ENCODE measurements at regions not wholly inside any gene's neighbourhood (a gene's known extent, or its start where the extent isn't known, plus 50 kb on each side); places are given as distances from the start of the nearest gene placed in this dataset.

DNA sequence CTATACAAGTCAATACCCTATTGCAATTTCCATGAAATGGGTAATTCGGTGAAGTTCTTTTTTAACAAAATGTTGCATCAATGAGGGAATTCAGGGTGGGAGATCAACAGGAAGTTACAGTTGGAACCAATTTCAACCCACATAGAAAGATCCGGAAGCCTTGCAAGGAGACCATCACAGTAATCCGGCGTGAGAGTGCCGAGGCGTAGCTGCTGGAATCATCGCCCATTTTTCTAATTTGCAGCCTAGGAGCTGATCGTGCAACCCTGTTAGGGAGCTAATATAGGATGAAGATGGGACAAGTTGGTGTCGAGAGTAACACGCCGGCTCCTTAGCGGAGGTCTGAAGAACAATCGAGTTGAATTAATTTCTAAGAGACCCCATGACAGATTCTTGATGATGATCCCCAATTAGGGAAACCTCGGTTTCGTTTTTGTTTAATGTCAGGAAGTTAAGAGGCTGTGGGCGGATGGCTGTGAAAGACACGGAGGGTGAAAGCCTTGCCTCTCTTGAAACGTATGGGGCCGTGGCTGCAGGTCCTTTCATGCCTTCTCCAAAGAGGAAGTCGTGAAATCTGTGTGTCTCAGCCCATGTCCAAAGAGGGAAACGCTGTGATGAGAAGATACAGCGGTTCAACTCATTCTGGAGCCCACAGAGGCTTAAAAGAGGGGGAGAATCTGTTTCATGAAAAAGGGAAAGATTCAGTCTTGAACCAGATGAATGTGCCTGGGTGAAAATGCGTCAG lies 51.2 kb upstream of the CARD11 start:
- DNase-seq (ENCODE audit: low read depth in 2 of 2) = no peak
- H3K4me3 ChIP-seq (replicated peaks in 1 of 2; ENCODE audit: low read depth in 2 of 2, low read length in 2 of 2) = no peak overlapping the region
- TF ChIP-seq, protein P1, sequence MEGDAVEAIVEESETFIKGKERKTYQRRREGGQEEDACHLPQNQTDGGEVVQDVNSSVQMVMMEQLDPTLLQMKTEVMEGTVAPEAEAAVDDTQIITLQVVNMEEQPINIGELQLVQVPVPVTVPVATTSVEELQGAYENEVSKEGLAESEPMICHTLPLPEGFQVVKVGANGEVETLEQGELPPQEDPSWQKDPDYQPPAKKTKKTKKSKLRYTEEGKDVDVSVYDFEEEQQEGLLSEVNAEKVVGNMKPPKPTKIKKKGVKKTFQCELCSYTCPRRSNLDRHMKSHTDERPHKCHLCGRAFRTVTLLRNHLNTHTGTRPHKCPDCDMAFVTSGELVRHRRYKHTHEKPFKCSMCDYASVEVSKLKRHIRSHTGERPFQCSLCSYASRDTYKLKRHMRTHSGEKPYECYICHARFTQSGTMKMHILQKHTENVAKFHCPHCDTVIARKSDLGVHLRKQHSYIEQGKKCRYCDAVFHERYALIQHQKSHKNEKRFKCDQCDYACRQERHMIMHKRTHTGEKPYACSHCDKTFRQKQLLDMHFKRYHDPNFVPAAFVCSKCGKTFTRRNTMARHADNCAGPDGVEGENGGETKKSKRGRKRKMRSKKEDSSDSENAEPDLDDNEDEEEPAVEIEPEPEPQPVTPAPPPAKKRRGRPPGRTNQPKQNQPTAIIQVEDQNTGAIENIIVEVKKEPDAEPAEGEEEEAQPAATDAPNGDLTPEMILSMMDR (IDR thresholded peaks at IDR 0.05; ENCODE audit: low read depth, low read length) = no peak

DNA sequence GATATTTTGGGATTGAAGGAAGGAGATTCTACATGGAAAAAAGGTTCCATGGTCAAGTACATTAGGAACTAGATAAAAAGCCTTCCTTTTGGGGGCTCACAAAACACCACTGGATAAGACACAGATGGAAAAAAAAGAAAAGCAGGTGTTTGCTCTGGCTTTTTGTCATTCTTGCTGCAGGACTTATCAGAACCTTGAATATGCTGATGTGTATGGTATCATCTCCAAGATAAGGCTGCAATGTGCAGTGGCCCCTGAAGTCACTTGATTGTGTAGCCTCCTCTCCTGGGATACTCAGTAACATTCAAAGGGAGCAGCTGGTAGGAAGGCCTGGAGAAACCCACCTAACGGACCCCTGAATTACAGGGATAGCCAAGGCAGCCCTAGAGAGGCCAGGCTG lies 54.1 kb upstream of the CARD11 start:
- TF ChIP-seq, protein P1 (IDR thresholded peaks at IDR 0.05; ENCODE audit: low read depth, low read length) = no peak
- DNase-seq (ENCODE audit: low read depth in 2 of 2) = no peak
- H3K4me3 ChIP-seq (replicated peaks in 1 of 2; ENCODE audit: low read depth in 2 of 2, low read length in 2 of 2) = no peak overlapping the region

DNA sequence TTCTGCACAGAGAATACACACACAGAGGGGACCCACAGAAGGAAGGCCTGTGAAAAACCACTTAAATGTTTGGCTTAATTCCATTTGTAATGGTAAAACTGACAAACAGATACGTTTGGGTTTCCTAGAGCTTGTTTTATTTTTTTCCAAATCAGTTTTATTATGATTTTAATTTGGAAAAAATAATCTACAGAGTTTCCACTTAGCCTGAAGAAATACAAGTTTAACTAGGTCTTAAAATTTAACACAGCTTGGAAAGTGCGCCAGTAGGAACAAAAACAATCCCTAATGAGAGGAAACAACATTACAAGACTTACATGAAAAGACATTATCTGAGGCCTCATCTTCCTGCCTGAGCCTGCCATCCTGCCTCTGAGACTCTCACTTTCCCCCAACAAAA lies 58.5 kb upstream of the CARD11 start:
- H3K4me3 ChIP-seq (replicated peaks in 1 of 2; ENCODE audit: low read depth in 2 of 2, low read length in 2 of 2) = no peak overlapping the region
- DNase-seq (ENCODE audit: low read depth in 2 of 2) = no peak
- TF ChIP-seq, protein P1 (IDR thresholded peaks at IDR 0.05; ENCODE audit: low read depth, low read length) = no peak

DNA sequence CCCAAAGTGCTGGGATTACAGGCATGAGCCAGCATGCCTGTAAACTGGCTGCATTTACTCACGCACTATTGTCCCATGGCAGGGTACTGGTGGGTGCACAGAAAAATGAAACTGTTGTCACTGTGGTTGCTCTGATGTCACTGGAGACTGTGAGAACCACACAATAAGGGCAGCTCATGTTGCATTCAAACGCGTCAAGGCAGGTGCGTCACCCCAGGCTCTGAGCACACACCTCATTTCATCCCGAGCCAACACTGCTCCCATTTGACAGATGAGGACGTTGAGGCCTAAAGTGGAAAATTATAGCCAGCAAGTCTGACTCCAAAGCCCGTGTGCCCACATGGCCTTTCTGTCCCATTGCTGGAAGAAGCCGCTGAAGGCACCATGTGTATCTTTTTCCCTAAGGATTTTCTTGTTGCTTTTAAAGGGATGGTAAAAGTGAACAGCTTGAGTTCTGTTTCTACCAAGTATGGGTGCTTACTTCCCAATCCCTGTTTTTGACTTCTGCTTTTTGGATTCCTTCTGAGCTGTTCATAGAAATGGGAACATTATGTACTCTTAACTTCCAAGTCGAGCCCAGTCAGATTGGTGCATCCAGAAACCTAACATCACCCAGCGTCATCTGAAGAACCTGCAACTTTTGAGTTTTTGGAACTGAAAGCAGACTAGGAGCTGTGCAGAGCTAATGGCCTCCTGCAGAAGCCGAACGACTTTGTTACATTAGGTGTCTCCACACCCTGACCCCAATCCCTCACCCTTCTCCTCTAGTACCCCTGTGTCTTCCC lies 60.1 kb upstream of the CARD11 start:
- TF ChIP-seq, protein P1 (IDR thresholded peaks at IDR 0.05; ENCODE audit: low read depth, low read length) = no peak
- no peak for DNase-seq (ENCODE audit: low read depth in 2 of 2)
- H3K4me3 ChIP-seq (replicated peaks in 1 of 2; ENCODE audit: low read depth in 2 of 2, low read length in 2 of 2) = no peak overlapping the region

DNA sequence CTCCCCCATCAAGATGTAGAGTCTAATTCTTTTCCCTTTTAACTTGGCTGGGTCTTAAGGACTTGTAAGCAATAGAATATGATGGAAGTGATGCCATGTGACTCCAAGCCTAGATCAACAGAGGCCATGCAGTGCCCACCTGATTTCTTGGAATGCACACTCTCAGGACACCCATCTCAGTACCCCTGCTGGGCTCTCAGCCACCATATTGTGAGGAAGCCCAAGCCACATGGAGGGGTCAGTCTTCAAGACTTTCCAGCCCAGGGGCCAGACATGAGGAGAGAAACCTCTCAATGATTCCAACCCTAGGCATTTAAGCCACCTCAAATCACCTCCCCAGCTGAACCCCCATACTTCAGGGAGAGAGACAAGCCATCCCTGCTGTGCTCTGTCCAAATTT lies 62.2 kb upstream of the CARD11 start:
- H3K4me3 ChIP-seq (replicated peaks in 1 of 2; ENCODE audit: low read depth in 2 of 2, low read length in 2 of 2) = no peak overlapping the region
- TF ChIP-seq, protein P1 (IDR thresholded peaks at IDR 0.05; ENCODE audit: low read depth, low read length) = no peak
- no peak for DNase-seq (ENCODE audit: low read depth in 2 of 2)

DNA sequence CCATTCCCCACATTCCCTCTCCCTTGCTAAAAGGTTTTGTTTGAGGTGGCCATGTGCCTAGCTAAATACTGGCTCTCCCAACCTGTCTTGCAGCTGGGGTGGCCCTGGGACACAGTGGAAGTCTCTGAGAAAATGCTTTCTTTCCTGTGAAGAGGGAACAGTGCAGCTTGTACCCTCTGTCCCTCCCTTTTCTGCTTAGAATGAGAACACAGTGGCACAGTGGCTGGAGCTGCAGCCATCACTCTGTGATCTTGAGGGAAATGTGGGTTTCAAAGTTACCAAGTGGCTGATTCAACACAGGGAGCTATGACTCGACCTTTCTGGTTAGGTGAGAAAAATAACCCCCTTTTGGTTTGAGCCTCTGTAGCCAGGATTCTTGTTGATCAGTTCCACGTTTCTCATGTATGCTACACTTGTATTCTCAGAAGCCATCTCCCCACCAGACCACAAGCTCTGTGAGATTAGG lies 62.7 kb upstream of the CARD11 start:
- TF ChIP-seq, protein P1 (IDR thresholded peaks at IDR 0.05; ENCODE audit: low read depth, low read length) = no peak
- DNase-seq (ENCODE audit: low read depth in 2 of 2) = no peak
- H3K4me3 ChIP-seq (replicated peaks in 1 of 2; ENCODE audit: low read depth in 2 of 2, low read length in 2 of 2) = no peak overlapping the region

All from cardiac fibroblast (primary cell).